Calu3 (cell line): ENCODE measurements at regions not wholly inside any gene's neighbourhood (a gene's known extent, or its start where the extent isn't known, plus 50 kb on each side); places are given as distances from the start of the nearest gene placed in this dataset.

Experiments
- BruUV-seq: library from RNA; stranded (reverse); fragments of 400-500 nt; replicated peaks from 2 replicates; lab custom pipeline; 2021; lab: Mats Ljungman, UMichigan
- CTCF ChIA-PET: fragments of 300-600 bp; sonication (Branson Sonifier 250); formaldehyde crosslinking; loops from one replicate; lab custom pipeline; 2022; ENCODE audit warnings: antibody characterized with exemption; lab: Charles Lee
- DNase-seq: peaks from one replicate; pipeline ENCODE4 v3.0.0; 2022
- H3K27ac Mint-ChIP-seq: one replicate; pipeline ENCODE4 v1.8.0; 2022; ENCODE audit warnings: mixed read lengths; ENCODE audit not compliant: unreplicated experiment
- H3K27me3 Mint-ChIP-seq: one replicate; pipeline ENCODE4 v1.8.0; 2022; ENCODE audit warnings: mixed read lengths; ENCODE audit not compliant: unreplicated experiment
- H3K36me3 Mint-ChIP-seq: one replicate; pipeline ENCODE4 v1.8.0; 2022; ENCODE audit warnings: mild to moderate bottlenecking, moderate library complexity, mixed read lengths; ENCODE audit not compliant: insufficient read depth, unreplicated experiment
- H3K4me1 Mint-ChIP-seq: one replicate; pipeline ENCODE4 v1.8.0; 2022; ENCODE audit warnings: mild to moderate bottlenecking, low read depth, mixed read lengths; ENCODE audit not compliant: unreplicated experiment
- H3K4me3 Mint-ChIP-seq: one replicate; pipeline ENCODE4 v1.8.0; 2022; ENCODE audit warnings: mild to moderate bottlenecking, low read depth, moderate library complexity, mixed read lengths; ENCODE audit not compliant: unreplicated experiment
- H3K9me3 Mint-ChIP-seq: one replicate; pipeline ENCODE4 v1.8.0; 2022; ENCODE audit warnings: low read depth, mixed read lengths; ENCODE audit not compliant: unreplicated experiment
- CTCF ChIP-seq: fragments of 200-600 bp; IDR thresholded peaks from one replicate; pipeline ENCODE4 v1.8.0; 2022; ENCODE audit warnings: antibody characterized with exemption; ENCODE audit not compliant: unreplicated experiment
- intact Hi-C: fragments of 100-400 bp; cut with micrococcal nuclease; formaldehyde crosslinking; loops from one replicate; pipeline ENCODE4 v1.10.0; 2022; ENCODE audit not compliant: unreplicated experiment

GRCh38 chr10:31171402-31172083, 139.9 kb upstream of the ZNF438 start:
- Mint-ChIP-seq H3K27me3 (no peaks in the 10 kb centered on the region), H3K4me1 (no peaks in the 10 kb centered on the region), H3K27ac (no peak overlapping the region), H3K4me3 (no peak overlapping the region), H3K9me3 (no peaks in the 10 kb centered on the region), H3K36me3 (no peaks in the 10 kb centered on the region)
- no TSS peak for BruUV-seq
- no peak for TF ChIP-seq CTCF
- CTCF ChIA-PET: no interaction called here
- intact Hi-C loops: no loop called here
- no peak for DNase-seq

GRCh38 chr10:31172925-31173324, 141.3 kb upstream of the ZNF438 start:
- no TSS peak for BruUV-seq
- Mint-ChIP-seq H3K4me1 (no peaks in the 10 kb centered on the region), H3K36me3 (no peaks in the 10 kb centered on the region), H3K27ac (no peak overlapping the region), H3K4me3 (no peak overlapping the region), H3K27me3 (no peaks in the 10 kb centered on the region), H3K9me3 (no peaks in the 10 kb centered on the region)
- CTCF ChIA-PET: no interaction called here
- no peak for TF ChIP-seq CTCF
- DNase-seq: no peak
- intact Hi-C loops: no loop called here

- no peak for TF ChIP-seq CTCF
- no TSS peak for BruUV-seq
- Mint-ChIP-seq H3K27ac (no peak overlapping the region), H3K9me3 (no peaks in the 10 kb centered on the region), H3K36me3 (no peaks in the 10 kb centered on the region), H3K27me3 (no peaks in the 10 kb centered on the region), H3K4me1 (no peaks in the 10 kb centered on the region), H3K4me3 (no peak overlapping the region)
- CTCF ChIA-PET: no interaction called here
- intact Hi-C loops: no loop called here
- no peak for DNase-seq
Observed at GRCh38 chr10:31173752-31174151, 142.1 kb upstream of the ZNF438 start.

- Mint-ChIP-seq H3K4me1 (no peaks in the 10 kb centered on the region), H3K27ac (no peak overlapping the region), H3K36me3 (no peaks in the 10 kb centered on the region), H3K4me3 (no peak overlapping the region), H3K9me3 (no peaks in the 10 kb centered on the region), H3K27me3 (no peaks in the 10 kb centered on the region)
- no peak for TF ChIP-seq CTCF
- CTCF ChIA-PET: no interaction called here
- DNase-seq: no peak
- intact Hi-C loops: no loop called here
- no TSS peak for BruUV-seq
Observed at GRCh38 chr10:31179091-31179680, 139.8 kb upstream of the ZEB1 start.
